GM21737 (cell line): ENCODE measurements at regions not wholly inside any gene's neighbourhood (a gene's known extent, or its start where the extent isn't known, plus 50 kb on each side); places are given as distances from the start of the nearest gene placed in this dataset.
"Not testable (repeated sequence)": the region's sequence is repeated elsewhere in the genome, so short reads cannot be mapped to it uniquely, and the experiment has no call there.

Experiments used
- ATAC-seq: cut with Tn5 transposase; IDR thresholded peaks from one replicate; pipeline ENCODE4 v1.9.1; 2021; ENCODE audit warnings: mild to moderate bottlenecking, moderate library complexity; ENCODE audit not compliant: unreplicated experiment

DNA sequence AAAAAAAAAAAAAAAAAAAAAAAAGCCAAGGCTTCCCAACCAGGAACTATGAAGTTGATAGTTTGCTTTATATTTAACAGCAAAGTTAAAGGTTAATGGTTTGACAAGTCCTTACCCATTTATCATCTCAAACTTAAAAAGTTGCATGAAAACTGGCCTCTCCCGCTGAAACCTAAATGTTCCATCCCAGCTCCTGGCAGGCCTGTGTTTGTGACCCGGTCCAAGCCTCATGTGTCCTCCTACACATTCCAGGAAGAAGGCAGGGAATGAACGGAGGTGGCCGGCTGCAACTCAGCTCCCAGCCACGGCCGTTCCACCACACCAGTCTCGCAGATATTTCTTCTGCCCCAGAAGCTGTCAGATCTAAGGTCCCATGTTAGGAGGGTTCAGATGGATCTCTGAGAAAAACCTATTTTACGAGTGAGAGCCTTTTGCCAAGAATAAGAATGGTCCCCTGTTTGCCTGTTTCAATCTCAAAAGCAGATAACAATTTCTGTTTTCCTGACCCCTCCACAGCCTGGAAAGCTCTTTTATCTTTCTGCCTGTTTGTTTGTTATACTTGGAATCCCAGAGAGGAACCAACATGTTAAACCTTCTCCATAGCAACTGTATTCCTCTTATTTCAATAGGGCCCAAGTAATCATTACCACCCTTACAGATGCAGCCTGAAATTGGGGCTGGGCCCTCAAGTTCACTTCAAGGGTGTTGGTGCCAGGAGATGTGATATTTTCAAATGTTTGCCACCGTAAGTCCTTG is 56.5 kb downstream of the KCTD12 start:
- ATAC-seq, result no peak

DNA sequence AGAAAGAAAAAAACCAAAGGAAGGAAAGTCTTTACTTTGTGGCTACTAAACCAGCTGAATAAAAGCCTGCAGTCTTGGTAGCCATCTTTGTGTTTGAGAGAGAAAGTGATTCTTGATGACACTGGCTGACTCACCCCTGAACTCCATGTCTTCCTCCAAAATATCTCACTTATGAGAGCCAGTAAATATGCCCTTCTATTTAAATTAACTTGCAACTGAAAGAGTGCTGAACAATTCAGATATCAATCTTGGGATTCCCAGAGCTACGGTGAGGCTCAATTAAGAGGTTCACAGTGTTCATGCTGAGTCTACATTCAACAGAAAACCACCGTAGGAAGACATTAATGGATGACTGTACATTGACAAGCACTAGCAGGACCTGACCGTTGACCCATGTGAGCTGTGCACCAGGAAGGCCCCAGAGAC is 57.9 kb downstream of the KCTD12 start:
- ATAC-seq, result no peak

GRCh38 chr13:76826527-76826926 is 59.7 kb downstream of the KCTD12 start:
- ATAC-seq, result no peak

GRCh38 chr13:76825430-76825829 is 60.8 kb downstream of the KCTD12 start:
- no peak for ATAC-seq

DNA sequence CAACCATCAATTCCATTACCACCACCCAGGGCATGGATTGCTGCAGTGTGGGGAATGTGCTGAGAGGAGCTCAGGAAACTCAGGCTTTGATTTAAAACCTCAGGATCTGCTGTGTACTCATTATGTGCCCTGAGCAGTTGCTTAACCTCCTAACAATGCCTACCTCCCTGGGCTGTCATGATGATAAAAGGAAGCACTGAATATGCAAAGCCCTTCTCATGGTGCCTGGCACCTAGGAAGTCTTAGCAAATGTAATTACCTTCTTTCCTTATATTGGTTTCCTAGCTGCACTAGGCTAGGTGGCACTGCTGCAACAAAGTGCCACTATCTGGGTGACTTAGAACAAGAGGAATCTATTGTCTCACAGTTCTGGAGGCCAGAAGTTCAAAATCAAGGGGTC is 62.2 kb downstream of the KCTD12 start:
- ATAC-seq, result no peak

GRCh38 chr13:76822698-76823267 is 63.4 kb downstream of the KCTD12 start:
- no peak for ATAC-seq

DNA sequence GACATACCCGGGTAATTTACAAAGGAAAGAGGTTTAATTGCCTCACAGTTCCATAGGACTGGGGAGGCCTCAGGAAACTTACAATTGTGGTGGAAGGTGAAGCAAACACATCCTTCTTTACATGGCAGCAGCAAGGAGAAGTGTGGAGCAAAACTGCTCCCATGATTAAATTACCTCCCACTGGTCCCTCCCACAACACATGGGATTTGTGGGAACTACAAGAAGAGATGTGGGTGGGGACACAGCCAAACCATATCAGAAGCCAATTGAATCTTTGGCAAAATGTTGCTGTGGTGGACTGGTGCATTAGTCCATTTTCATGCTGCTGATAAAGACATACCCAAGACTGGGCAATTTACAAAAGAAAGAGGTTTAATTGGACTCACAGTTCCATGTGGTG is 65.0 kb downstream of the KCTD12 start:
- ATAC-seq, result not testable (repeated sequence)

DNA sequence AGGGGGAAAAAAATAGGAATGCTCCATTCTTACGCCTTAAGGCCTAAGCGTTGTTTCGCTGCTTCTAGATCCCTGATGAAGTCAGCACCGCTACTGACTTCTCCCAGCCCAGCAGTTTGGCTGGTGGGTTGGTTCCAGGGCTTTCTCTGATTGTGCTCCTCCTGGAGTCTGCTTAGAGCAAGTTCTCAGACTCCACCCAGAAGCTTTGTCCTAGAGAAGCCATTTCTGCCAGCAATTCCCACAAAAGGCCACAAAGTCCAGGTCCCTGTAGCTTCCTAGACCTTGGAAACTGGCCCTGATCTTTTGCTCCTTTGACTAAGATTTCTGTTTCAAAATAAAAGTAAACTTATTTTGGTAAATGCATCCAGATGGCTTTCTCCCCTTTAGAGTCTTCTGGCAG is 65.4 kb downstream of the KCTD12 start:
- ATAC-seq, result no peak

- ATAC-seq, result no peak
Observed at GRCh38 chr13:76816394-76816793, 69.8 kb downstream of the KCTD12 start.

GRCh38 chr13:76815344-76815743 is 70.9 kb downstream of the KCTD12 start:
- no peak for ATAC-seq

GRCh38 chr13:76813891-76814290 is 72.3 kb downstream of the KCTD12 start:
- no peak for ATAC-seq

- no peak for ATAC-seq
Observed at GRCh38 chr13:76813000-76813691, 73.1 kb downstream of the KCTD12 start.

DNA sequence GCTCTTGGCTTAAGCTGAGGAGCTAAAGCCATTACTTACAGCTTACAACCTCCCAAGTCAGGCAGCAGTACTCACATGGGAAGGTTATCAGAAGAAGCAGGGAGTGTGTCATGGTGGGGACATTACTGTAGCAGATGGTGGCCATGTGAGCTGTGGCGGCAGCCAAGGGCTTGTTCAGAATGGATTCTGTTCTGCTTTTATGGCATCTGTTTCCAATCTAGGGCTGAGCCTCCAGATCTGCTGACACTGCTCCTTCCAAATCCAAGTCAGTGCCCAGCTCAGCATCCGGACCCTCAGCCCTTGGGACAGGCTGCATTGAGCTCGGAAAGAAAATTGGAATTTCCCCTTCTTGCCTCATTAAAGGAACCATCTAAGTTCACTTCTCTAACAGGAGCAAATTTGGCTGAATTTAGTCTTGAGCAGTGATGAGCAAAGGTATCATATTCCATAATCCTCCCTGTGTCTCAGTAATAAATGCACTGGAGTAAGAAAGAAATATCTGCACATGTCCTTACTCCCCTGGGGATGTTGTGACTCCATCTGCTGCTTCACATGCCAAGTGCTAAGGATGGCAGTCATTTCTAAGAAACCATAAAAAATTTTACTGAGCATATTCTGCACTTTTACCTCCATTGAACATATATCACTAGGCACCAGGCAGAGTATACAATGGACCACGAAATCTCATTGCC is 73.9 kb downstream of the KCTD12 start:
- ATAC-seq, result no peak

GRCh38 chr13:76809389-76809788 is 76.8 kb downstream of the KCTD12 start:
- no peak for ATAC-seq

GRCh38 chr13:76808927-76809326 is 77.3 kb downstream of the KCTD12 start:
- ATAC-seq, result no peak

DNA sequence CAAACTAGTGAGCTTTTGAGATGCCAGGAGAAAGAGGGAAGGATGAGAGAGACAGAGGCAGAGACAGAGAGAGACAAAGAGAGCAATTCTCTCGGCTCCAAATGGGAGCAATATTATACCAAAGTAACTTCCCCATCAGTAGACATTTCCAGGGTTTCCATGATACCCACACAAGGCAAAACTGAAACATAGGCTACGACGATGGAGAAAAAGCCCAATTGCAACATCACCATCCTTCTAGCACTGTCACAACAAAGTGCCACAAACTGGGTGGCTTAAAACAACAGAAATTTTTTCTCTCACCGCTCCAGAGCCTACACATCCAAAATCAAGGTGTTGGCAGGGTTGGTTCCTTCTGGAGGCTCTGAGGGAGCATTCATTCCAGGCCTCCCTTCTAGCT is 81.4 kb downstream of the KCTD12 start:
- no peak for ATAC-seq

DNA sequence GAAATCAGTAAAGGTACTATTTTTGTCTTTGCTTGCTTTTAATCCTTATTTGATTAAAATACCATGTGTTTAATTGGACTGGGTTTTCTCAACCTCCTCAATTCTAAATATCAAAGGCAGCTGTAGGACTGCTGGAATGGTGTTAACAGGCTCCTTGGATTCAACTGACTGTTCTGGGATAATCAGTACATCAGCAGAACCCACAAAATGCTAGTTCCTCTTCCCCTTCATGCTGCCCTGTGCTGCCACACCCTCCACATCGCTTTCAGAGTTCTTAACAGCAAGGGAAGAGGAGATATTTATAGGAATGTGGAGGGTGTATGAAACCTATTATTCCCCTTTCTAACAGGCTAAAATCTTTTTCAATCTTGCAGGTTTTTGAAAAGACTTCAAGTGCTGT is 82.4 kb downstream of the KCTD12 start:
- ATAC-seq, result no peak

DNA sequence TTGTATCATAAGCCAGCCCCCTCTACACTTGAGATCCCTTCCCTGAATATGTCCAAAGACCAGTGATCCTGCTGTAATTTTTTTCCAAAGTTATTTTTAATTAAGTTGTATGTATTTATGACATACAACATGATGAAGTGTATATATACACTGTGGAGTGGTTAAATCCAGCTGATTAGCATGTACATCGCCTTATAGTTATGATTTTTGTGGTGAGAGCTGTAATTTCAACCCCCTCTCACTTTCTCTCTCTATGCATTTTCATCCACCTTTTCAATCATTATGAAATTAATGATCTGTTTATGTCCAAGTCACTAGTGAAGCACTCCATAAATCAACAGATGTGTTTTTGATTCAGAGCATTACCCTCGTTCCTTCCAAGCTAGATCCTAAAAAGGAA is 85.3 kb downstream of the KCTD12 start:
- ATAC-seq, result no peak

DNA sequence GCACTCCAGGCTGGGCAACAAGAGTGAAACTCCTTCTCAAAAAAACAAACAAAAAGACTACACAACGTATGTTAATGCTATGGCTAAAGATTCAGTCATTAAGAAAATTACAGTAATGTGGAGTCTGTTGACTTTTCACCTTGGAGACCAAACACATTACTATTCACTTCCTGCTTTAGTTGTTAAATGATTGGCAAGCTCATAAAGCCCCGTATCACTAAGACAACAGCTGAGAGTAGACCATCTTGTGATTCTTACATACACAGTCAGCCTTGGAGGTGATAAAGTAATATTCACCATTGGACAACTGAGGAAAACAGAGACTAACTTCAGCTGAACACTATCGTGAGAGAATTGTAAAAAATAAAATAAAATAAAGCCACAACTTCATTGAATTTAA is 86.5 kb downstream of the KCTD12 start:
- no peak for ATAC-seq

GRCh38 chr13:76798037-76798436 is 88.2 kb downstream of the KCTD12 start:
- ATAC-seq, result no peak

DNA sequence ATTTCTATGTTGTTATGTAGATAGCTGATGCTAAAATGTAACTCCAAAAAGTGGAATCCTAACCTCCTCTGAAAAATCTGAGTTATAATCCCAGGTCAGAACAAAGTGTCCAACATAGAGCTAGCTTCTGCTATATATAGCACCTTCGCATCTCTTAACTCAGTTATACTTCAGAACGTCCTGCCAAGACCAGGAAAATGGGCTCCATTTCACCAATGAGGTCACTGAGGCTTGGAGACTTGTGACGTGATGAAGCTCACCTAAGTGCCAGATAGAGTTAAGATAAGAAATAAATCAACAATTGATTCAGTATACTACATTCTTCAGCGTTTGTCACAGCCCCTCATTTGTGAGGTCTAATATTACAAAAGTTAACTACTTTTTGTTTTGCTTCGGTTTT is 88.8 kb downstream of the KCTD12 start:
- no peak for ATAC-seq

DNA sequence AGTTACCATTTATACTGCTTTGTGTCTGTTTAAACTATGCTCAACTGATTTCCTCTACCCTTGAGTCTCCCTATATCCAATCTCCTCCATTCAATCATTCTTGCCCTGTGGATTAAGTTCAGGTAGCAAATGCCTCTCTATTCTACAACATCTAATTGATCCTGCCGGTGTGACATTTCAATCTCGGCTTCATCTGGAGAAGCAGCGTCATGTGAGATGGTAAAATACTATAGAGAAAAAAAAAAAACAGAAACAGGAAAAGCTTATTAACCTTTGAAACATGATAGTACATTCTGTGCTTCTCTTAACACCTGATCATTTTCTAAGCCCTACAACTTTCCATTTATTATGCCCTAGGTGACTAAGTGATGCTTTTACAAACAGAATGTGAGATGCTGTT is 89.4 kb downstream of the KCTD12 start:
- ATAC-seq, result no peak
